Panc1 (cell line): ENCODE measurements at regions not wholly inside any gene's neighbourhood (a gene's known extent, or its start where the extent isn't known, plus 50 kb on each side); places are given as distances from the start of the nearest gene placed in this dataset.
"Not testable (repeated sequence)": the region's sequence is repeated elsewhere in the genome, so short reads cannot be mapped to it uniquely, and the experiment has no call there.

Source experiments
- ATAC-seq: fragments of 200-7000 bp; cut with Tn5 transposase; 2 replicates; pipeline ENCODE4 v1.9.1; 2020; ENCODE audit warnings: mild to moderate bottlenecking, moderate library complexity
- BruUV-seq: library from RNA; stranded (reverse); fragments of 400-500 nt; replicated peaks from 2 replicates; lab custom pipeline; 2021; lab: Mats Ljungman, UMichigan
- CTCF ChIA-PET: fragments of 300-600 bp; sonication (Branson Sonifier 250); formaldehyde crosslinking; loops from one replicate; lab custom pipeline; 2022; ENCODE audit warnings: antibody characterized with exemption; lab: Charles Lee
- POLR2A ChIA-PET: fragments of 300-600 bp; sonication (Branson Sonifier 250); formaldehyde crosslinking; loops from one replicate; lab custom pipeline; 2022; ENCODE audit warnings: antibody characterized with exemption; lab: Charles Lee
- DNase-seq: peaks from one replicate; pipeline ENCODE4 v3.0.0-alpha.2; 2010; ENCODE audit warnings: low read depth, low spot score
- H3K27ac ChIP-seq: 2 replicates; pipeline ENCODE4 v1.5.1; 2011; ENCODE audit warnings: mild to moderate bottlenecking, low read length, inconsistent platforms
- H3K27me3 ChIP-seq: fragments of 200-500 bp; sonication (Bioruptor generic); 2 replicates; pipeline ENCODE4 v1.6.0; 2014; ENCODE audit warnings: low read length, inconsistent platforms; ENCODE audit not compliant: control insufficient read depth, insufficient read depth
- H3K36me3 ChIP-seq: fragments of 200-500 bp; sonication (Bioruptor generic); 2 replicates; pipeline ENCODE4 v1.5.1; 2014; ENCODE audit warnings: inconsistent platforms, mild to moderate bottlenecking, low read length, moderate library complexity; ENCODE audit not compliant: control insufficient read depth, insufficient read depth
- H3K4me1 ChIP-seq: 2 replicates; pipeline ENCODE4 v1.5.1; 2011; ENCODE audit warnings: inconsistent platforms, mild to moderate bottlenecking, low read length, moderate library complexity; ENCODE audit not compliant: control insufficient read depth, insufficient read depth
- H3K4me3 ChIP-seq, 2 experiments: 2 replicates each; pipeline ENCODE4 v1.5.1; 2011 to 2012; ENCODE audit warnings: low read depth in 2 of 2, low read length in 2 of 2, mild to moderate bottlenecking in 2 of 2, inconsistent platforms in 1 of 2, moderate library complexity in 1 of 2
- H3K9me3 ChIP-seq: fragments of 200-500 bp; sonication (Bioruptor generic); 2 replicates; pipeline ENCODE4 v1.5.1; 2014; ENCODE audit warnings: low read depth, mild to moderate bottlenecking, inconsistent platforms, low read length, moderate library complexity; ENCODE audit not compliant: control insufficient read depth, insufficient read depth
- POLR2AphosphoS5 ChIP-seq: IDR thresholded peaks from 2 replicates; pipeline ENCODE4 v1.6.1; 2012; ENCODE audit warnings: mild to moderate bottlenecking, low read depth, low read length, moderate library complexity
- SIN3A ChIP-seq: IDR thresholded peaks from 2 replicates; pipeline ENCODE4 v1.6.1; 2012; ENCODE audit warnings: low read depth, mild to moderate bottlenecking, low read length, moderate library complexity, borderline replicate concordance; ENCODE audit not compliant: insufficient read depth
- TCF7L2 ChIP-seq: IDR thresholded peaks from 2 replicates; pipeline ENCODE4 v1.6.1; 2011; ENCODE audit warnings: mild to moderate bottlenecking, low read depth, low read length, inconsistent platforms
- in situ Hi-C: cut with HindIII; loops from 2 replicates; pipeline ENCODE4 v1.10.0; 2016; ENCODE audit warnings: low sequenced_read_pairs, low pct_unique_long_range_greater_than_20kb
- intact Hi-C: fragments of 100-400 bp; cut with micrococcal nuclease; formaldehyde crosslinking; loops from one replicate; pipeline ENCODE4 v1.10.0; 2022; ENCODE audit not compliant: unreplicated experiment
- TF ChIP-seq, protein P1 (sequence below), 2 experiments: IDR thresholded peaks; 2 replicates each; pipeline ENCODE4 v1.6.1; 2011 to 2012; ENCODE audit warnings: low read depth in 2 of 2, control low read depth in 1 of 2, low read length in 1 of 2, mild to moderate bottlenecking in 1 of 2, moderate library complexity in 1 of 2; ENCODE audit not compliant: insufficient read depth in 1 of 2
- TF ChIP-seq, protein P2 (sequence below): fragments of 450-650 bp; IDR thresholded peaks from 2 replicates; pipeline ENCODE4 v1.5.1; 2017; ENCODE audit warnings: mild to moderate bottlenecking

DNA sequence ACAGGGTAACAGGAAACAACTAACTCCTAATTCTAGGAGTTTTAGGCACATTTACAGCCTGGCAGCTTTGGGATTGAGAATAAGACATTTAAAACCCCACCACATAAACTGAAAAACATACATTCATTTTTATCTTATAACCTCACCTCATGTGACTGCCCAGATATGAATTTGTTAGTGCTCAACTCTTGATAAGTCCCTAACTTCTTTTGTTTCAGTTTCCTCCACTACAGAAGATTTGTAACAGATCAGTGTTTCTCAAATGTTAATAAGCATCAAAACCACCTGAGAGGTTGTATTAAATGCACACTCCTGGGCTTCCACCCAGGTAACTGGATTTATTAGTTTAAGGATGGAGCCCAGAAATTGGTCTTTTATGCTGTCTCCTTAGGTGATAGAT, 190.1 kb upstream of the ARID1B start:
- ChIA-PET POLR2A (no interaction called here), CTCF (no interaction called here)
- Histone ChIP-seq H3K4me1 (no peaks in the 10 kb centered on the region; the same call in 1 of the 2 replicates), H3K27me3 (no peaks in the 10 kb centered on the region), H3K4me3 (no peak overlapping the region), H3K36me3 (no peaks in the 10 kb centered on the region), H3K27ac (no peak overlapping the region), H3K9me3 (no peaks in the 10 kb centered on the region)
- ATAC-seq (no peak), DNase-seq (no peak)
- in situ Hi-C loops, result no loop called here
- BruUV-seq, result no TSS peak
- TF ChIP-seq SIN3A (no peak), POLR2AphosphoS5 (no peak), TCF7L2 (no peak)
- TF ChIP-seq, protein P1, sequence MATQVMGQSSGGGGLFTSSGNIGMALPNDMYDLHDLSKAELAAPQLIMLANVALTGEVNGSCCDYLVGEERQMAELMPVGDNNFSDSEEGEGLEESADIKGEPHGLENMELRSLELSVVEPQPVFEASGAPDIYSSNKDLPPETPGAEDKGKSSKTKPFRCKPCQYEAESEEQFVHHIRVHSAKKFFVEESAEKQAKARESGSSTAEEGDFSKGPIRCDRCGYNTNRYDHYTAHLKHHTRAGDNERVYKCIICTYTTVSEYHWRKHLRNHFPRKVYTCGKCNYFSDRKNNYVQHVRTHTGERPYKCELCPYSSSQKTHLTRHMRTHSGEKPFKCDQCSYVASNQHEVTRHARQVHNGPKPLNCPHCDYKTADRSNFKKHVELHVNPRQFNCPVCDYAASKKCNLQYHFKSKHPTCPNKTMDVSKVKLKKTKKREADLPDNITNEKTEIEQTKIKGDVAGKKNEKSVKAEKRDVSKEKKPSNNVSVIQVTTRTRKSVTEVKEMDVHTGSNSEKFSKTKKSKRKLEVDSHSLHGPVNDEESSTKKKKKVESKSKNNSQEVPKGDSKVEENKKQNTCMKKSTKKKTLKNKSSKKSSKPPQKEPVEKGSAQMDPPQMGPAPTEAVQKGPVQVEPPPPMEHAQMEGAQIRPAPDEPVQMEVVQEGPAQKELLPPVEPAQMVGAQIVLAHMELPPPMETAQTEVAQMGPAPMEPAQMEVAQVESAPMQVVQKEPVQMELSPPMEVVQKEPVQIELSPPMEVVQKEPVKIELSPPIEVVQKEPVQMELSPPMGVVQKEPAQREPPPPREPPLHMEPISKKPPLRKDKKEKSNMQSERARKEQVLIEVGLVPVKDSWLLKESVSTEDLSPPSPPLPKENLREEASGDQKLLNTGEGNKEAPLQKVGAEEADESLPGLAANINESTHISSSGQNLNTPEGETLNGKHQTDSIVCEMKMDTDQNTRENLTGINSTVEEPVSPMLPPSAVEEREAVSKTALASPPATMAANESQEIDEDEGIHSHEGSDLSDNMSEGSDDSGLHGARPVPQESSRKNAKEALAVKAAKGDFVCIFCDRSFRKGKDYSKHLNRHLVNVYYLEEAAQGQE (IDR thresholded peaks at IDR 0.05; ENCODE audit: insufficient read depth in 1 of 2, low read depth in 2 of 2, low read length in 1 of 2), result no peak
- TF ChIP-seq, protein P2, sequence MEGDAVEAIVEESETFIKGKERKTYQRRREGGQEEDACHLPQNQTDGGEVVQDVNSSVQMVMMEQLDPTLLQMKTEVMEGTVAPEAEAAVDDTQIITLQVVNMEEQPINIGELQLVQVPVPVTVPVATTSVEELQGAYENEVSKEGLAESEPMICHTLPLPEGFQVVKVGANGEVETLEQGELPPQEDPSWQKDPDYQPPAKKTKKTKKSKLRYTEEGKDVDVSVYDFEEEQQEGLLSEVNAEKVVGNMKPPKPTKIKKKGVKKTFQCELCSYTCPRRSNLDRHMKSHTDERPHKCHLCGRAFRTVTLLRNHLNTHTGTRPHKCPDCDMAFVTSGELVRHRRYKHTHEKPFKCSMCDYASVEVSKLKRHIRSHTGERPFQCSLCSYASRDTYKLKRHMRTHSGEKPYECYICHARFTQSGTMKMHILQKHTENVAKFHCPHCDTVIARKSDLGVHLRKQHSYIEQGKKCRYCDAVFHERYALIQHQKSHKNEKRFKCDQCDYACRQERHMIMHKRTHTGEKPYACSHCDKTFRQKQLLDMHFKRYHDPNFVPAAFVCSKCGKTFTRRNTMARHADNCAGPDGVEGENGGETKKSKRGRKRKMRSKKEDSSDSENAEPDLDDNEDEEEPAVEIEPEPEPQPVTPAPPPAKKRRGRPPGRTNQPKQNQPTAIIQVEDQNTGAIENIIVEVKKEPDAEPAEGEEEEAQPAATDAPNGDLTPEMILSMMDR, result no peak
- intact Hi-C loops, result no loop called here

- H3K36me3 ChIP-seq, result no peaks in the 10 kb centered on the region
- no peak overlapping the region for H3K4me3 ChIP-seq
- H3K9me3 ChIP-seq, result no peaks in the 10 kb centered on the region
- TF ChIP-seq POLR2AphosphoS5 (no peak), SIN3A (no peak), TCF7L2 (no peak)
- TF ChIP-seq, protein P1 (IDR thresholded peaks at IDR 0.05; ENCODE audit: insufficient read depth in 1 of 2, low read depth in 2 of 2, low read length in 1 of 2), result no peak
- TF ChIP-seq, protein P2, result no peak
- intact Hi-C loops (no loop called here), in situ Hi-C loops (no loop called here)
- no peak for ATAC-seq
- no TSS peak for BruUV-seq
- ChIA-PET CTCF (no interaction called here), POLR2A (no interaction called here)
- no peak overlapping the region for H3K27ac ChIP-seq
- H3K4me1 ChIP-seq, result no peaks in the 10 kb centered on the region; the same call in 1 of the 2 replicates
- no peaks in the 10 kb centered on the region for H3K27me3 ChIP-seq
- no peak for DNase-seq
Observed at GRCh38 chr6:156585859-156586258, 191.3 kb upstream of the ARID1B start.

DNA sequence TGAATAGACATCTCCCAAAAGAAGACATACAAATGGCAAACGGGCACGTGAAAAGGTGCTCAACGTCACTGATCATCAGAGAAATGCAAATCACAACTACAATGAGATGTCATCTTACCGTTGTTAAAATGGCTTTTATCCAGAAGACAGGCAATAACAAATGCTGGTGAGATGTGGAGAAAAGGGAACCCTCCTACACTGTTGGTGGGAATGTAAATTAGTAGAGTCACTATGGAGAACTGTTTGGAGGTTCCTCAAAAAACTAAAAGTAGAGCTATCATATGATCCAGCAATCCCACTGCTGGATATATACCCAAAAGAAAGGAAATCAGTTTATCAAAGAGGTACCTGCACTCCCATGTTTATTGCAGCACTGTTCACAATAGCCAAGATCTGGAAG, 193.1 kb upstream of the ARID1B start:
- H3K4me3 ChIP-seq, H3K27me3 ChIP-seq, in situ Hi-C loops, CTCF ChIA-PET, ATAC-seq, H3K27ac ChIP-seq, BruUV-seq, intact Hi-C loops, H3K36me3 ChIP-seq, DNase-seq, H3K9me3 ChIP-seq, H3K4me1 ChIP-seq: not testable (repeated sequence)
- POLR2A ChIA-PET, result interaction anchor here (0.7 kb wide), 1 partner anchor 102 kb away, joined by 3 read pairs; no protein-coding TSS in a partner anchor
